Caco-2 (cell line): ENCODE measurements at regions not wholly inside any gene's neighbourhood (a gene's known extent, or its start where the extent isn't known, plus 50 kb on each side); places are given as distances from the start of the nearest gene placed in this dataset.

Experiments
- BruUV-seq: library from RNA; stranded (reverse); fragments of 400-500 nt; replicated peaks from 2 replicates; lab custom pipeline; 2021; lab: Mats Ljungman, UMichigan
- CTCF ChIA-PET: fragments of 300-600 bp; sonication (Branson Sonifier 250); formaldehyde crosslinking; loops from one replicate; lab custom pipeline; 2022; ENCODE audit warnings: antibody characterized with exemption; lab: Charles Lee
- POLR2A ChIA-PET: fragments of 300-600 bp; sonication (Branson Sonifier 250); formaldehyde crosslinking; loops from one replicate; lab custom pipeline; 2022; ENCODE audit warnings: antibody characterized with exemption; lab: Charles Lee
- DNase-seq, 2 experiments: peaks; one replicate each; pipeline versions ENCODE4 v3.0.0 to v3.0.0-alpha.2; 2020 to 2022
- H3K27me3 ChIP-seq: replicated peaks from 2 replicates; pipeline ENCODE4 v1.6.0; 2011; ENCODE audit warnings: low read length; ENCODE audit not compliant: control insufficient read depth, insufficient read depth
- H3K36me3 ChIP-seq: 2 replicates; pipeline ENCODE4 v1.5.1; 2011; ENCODE audit warnings: low read length; ENCODE audit not compliant: control insufficient read depth, insufficient read depth
- H3K4me1 ChIP-seq: fragments of 250-450 bp; sonication (Bioruptor Pico); 2 replicates; pipeline ENCODE4 v1.5.1; 2020; ENCODE audit warnings: mild to moderate bottlenecking
- H3K4me3 ChIP-seq: 2 replicates; pipeline ENCODE4 v1.5.1; 2011; ENCODE audit warnings: low read depth, mild to moderate bottlenecking, control low read depth, low read length
- H3K9me3 ChIP-seq: fragments of 250-450 bp; sonication (Bioruptor Pico); 2 replicates; pipeline ENCODE4 v1.5.1; 2020; ENCODE audit warnings: mild to moderate bottlenecking, moderate library complexity
- H3K27ac Mint-ChIP-seq: one replicate; pipeline ENCODE4 v1.8.0; 2022; ENCODE audit warnings: mixed read lengths; ENCODE audit not compliant: unreplicated experiment
- H3K27me3 Mint-ChIP-seq: one replicate; pipeline ENCODE4 v1.8.0; 2022; ENCODE audit warnings: mixed read lengths; ENCODE audit not compliant: insufficient read depth, unreplicated experiment
- H3K36me3 Mint-ChIP-seq: one replicate; pipeline ENCODE4 v1.8.0; 2022; ENCODE audit warnings: mild to moderate bottlenecking, mixed read lengths; ENCODE audit not compliant: insufficient read depth, unreplicated experiment
- H3K4me1 Mint-ChIP-seq: one replicate; pipeline ENCODE4 v1.8.0; 2022; ENCODE audit warnings: low read depth, mixed read lengths; ENCODE audit not compliant: unreplicated experiment
- H3K4me3 Mint-ChIP-seq: one replicate; pipeline ENCODE4 v1.8.0; 2022; ENCODE audit warnings: mild to moderate bottlenecking, moderate library complexity, mixed read lengths; ENCODE audit not compliant: unreplicated experiment
- H3K9me3 Mint-ChIP-seq: one replicate; pipeline ENCODE4 v1.8.0; 2022; ENCODE audit warnings: mixed read lengths; ENCODE audit not compliant: unreplicated experiment
- CTCF ChIP-seq, 2 experiments: fragments of 200-600 bp in 1 of 2; IDR thresholded peaks; 1 replicate in 1 of 2; 2 replicates in 1 of 2; pipeline versions ENCODE4 v1.5.1 to v1.8.0; 2011 to 2022; ENCODE audit warnings: antibody characterized with exemption in 1 of 2, control low read depth in 1 of 2, inconsistent platforms in 1 of 2, low read depth in 1 of 2, low read length in 1 of 2, mild to moderate bottlenecking in 1 of 2, moderate library complexity in 1 of 2; ENCODE audit not compliant: insufficient read depth in 1 of 2, severe bottlenecking in 1 of 2, unreplicated experiment in 1 of 2
- intact Hi-C: fragments of 100-400 bp; cut with micrococcal nuclease; formaldehyde crosslinking; loops from one replicate; pipeline ENCODE4 v1.10.0; 2022; ENCODE audit not compliant: unreplicated experiment

GRCh38 chr1:187624812-187625545 lies 796.2 kb downstream of the PLA2G4A start:
- no peak overlapping the region for H3K4me3 Mint-ChIP-seq
- H3K27me3 Mint-ChIP-seq: no peaks in the 10 kb centered on the region
- peaks cover 2% of the 10 kb centered on the region for H3K9me3 Mint-ChIP-seq
- H3K4me1 Mint-ChIP-seq: no peaks in the 10 kb centered on the region
- no peak for TF ChIP-seq CTCF (IDR thresholded peaks at IDR 0.05; ENCODE audit: insufficient read depth in 1 of 2, low read depth in 1 of 2, low read length in 1 of 2, severe bottlenecking in 1 of 2, unreplicated experiment in 1 of 2)
- H3K27ac Mint-ChIP-seq: no peak overlapping the region
- no peaks in the 10 kb centered on the region for H3K36me3 Mint-ChIP-seq
- H3K27me3 ChIP-seq: no peaks in the 10 kb centered on the region
- intact Hi-C loops: no loop called here
- no peak for DNase-seq
- no TSS peak for BruUV-seq
- no peaks in the 10 kb centered on the region for H3K9me3 ChIP-seq
- H3K4me1 ChIP-seq: no peaks in the 10 kb centered on the region
- no peak overlapping the region for H3K4me3 ChIP-seq
- POLR2A ChIA-PET: no interaction called here
- CTCF ChIA-PET: no interaction called here
- H3K36me3 ChIP-seq: no peaks in the 10 kb centered on the region

GRCh38 chr1:187626056-187626455 lies 797.3 kb downstream of the PLA2G4A start:
- DNase-seq: no peak

GRCh38 chr1:187627516-187627915 lies 798.8 kb downstream of the PLA2G4A start:
- Mint-ChIP-seq H3K9me3 (peaks cover 15% of the 10 kb centered on the region), H3K27me3 (no peaks in the 10 kb centered on the region), H3K36me3 (no peaks in the 10 kb centered on the region), H3K4me1 (no peaks in the 10 kb centered on the region), H3K4me3 (no peak overlapping the region), H3K27ac (no peak overlapping the region)
- DNase-seq: no peak
- CTCF ChIA-PET: no interaction called here
- H3K9me3 ChIP-seq: no peaks in the 10 kb centered on the region
- intact Hi-C loops: no loop called here
- H3K4me1 ChIP-seq: no peaks in the 10 kb centered on the region
- BruUV-seq: no TSS peak
- TF ChIP-seq CTCF (IDR thresholded peaks at IDR 0.05; ENCODE audit: insufficient read depth in 1 of 2, low read depth in 1 of 2, low read length in 1 of 2, severe bottlenecking in 1 of 2, unreplicated experiment in 1 of 2): no peak
- POLR2A ChIA-PET: no interaction called here
- no peak overlapping the region for H3K4me3 ChIP-seq
- no peaks in the 10 kb centered on the region for H3K27me3 ChIP-seq
- no peaks in the 10 kb centered on the region for H3K36me3 ChIP-seq

More at GRCh38 chr1:187626056-187626455, 797.3 kb downstream of the PLA2G4A start:
- CTCF ChIA-PET: no interaction called here
- peaks cover 13% of the 10 kb centered on the region for H3K9me3 Mint-ChIP-seq
- Histone ChIP-seq H3K36me3 (no peaks in the 10 kb centered on the region), H3K4me3 (no peak overlapping the region), H3K9me3 (no peaks in the 10 kb centered on the region), H3K27me3 (no peaks in the 10 kb centered on the region), H3K4me1 (no peaks in the 10 kb centered on the region)
- POLR2A ChIA-PET: no interaction called here
- TF ChIP-seq CTCF (IDR thresholded peaks at IDR 0.05; ENCODE audit: insufficient read depth in 1 of 2, low read depth in 1 of 2, low read length in 1 of 2, severe bottlenecking in 1 of 2, unreplicated experiment in 1 of 2): no peak
- no peaks in the 10 kb centered on the region for H3K4me1 Mint-ChIP-seq
- H3K36me3 Mint-ChIP-seq: no peaks in the 10 kb centered on the region
- no peaks in the 10 kb centered on the region for H3K27me3 Mint-ChIP-seq
- no peak overlapping the region for H3K4me3 Mint-ChIP-seq
- intact Hi-C loops: no loop called here
- BruUV-seq: no TSS peak
- H3K27ac Mint-ChIP-seq: no peak overlapping the region
